HG02798 (cell line): ENCODE measurements at regions not wholly inside any gene's neighbourhood (a gene's known extent, or its start where the extent isn't known, plus 50 kb on each side); places are given as distances from the start of the nearest gene placed in this dataset.
A peak's percentile ranks its signal among the peaks of the same experiment; 100 is the strongest.

Experiments used
- ATAC-seq: cut with Tn5 transposase; IDR thresholded peaks from one replicate; pipeline ENCODE4 v1.9.1; 2021; ENCODE audit warnings: mild to moderate bottlenecking; ENCODE audit not compliant: unreplicated experiment, poor library complexity

DNA sequence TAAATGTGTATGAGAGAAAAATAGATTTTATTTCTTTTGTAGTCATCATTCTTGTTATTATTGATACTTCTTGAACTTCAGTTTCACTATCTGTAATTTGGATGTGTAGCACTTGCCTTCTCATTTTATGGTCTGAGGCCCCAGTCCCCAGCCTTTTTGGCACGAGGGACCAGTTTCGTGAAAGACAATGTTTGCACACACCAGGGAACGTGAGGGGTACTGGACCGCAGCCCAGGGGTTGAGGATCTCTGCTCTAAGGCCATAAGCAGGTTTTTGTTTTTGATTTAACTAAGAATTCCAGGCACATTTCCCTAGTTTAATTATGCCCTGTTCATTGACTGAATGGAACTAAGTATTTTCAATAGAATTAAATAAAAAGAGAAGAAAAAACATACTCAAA is 261.5 kb downstream of the BMP2 start:
- ATAC-seq = no peak

DNA sequence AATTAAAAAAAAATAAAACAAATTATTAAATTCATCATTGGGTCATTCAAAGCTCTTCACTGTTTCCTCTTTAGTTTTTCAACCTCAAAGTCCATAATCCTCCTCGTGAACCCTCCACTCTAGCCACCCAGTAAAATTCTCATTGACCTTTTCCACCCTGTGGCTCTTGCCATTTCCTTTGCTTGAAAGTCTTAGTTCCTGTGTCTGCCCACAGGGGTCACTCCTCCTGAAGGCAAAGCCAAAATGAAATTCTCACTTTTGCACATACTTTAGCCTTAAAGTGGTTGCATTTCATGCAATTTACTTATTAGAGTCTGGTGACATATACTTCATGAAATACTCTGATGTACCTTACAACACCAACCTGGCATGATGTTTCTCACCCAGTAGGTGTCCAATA is 263.7 kb downstream of the BMP2 start:
- ATAC-seq = no peak

DNA sequence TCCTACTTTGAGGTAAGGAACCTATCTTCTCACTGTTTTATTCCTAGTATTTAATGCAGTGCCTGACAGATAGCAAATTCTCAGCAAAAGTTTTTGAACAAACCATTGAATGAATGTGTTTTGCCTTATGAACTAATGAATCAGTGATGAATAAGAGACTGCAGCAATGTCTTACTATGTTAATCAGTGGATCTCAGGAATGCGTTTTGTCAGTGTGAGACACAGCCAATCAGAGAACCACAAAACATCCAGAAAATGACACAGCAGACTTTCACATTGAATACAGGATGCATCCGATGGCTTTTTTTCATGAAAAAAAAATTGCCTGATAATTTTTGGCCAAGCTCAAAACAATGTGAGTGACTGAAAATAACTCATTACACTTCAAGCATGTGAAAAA is 270.5 kb downstream of the BMP2 start:
- no peak for ATAC-seq

DNA sequence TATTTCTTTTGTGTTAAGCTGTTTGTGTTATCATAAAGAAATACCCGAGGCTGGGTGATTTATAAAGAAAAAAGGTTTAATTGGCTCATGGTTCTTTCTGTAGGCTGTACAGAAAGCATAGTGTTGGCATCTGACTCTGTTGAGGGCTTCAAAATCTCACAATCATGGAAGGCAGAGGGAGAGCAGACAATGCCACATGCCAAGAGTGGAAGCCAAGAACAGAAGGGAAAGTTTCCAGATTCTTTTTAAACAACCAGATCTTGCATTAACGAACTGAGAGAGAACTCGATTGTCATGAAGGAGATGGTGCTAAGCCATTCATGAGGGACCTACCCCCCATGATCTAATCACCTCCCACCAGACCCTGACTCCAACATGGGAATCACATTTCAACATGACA is 290.1 kb downstream of the BMP2 start:
- no peak for ATAC-seq

DNA sequence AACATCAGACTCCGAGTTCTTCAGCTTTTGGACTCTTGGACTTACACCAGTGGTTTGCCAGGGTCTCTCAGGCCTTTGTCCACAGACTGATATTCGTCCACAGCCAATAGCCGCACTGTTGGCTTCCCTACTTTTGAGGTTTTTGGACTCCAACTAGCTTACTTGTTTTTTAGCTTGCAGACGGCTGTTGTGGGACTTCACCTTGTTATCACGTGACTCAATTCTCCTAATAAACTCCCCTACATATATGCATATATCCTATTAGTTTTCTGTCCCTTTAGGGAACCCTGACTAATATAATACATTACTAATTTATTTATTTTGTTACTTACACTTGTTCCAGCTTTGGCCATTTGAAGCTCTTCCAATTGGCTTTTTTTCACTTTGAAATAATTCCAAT is 311.3 kb downstream of the BMP2 start:
- ATAC-seq = no peak

DNA sequence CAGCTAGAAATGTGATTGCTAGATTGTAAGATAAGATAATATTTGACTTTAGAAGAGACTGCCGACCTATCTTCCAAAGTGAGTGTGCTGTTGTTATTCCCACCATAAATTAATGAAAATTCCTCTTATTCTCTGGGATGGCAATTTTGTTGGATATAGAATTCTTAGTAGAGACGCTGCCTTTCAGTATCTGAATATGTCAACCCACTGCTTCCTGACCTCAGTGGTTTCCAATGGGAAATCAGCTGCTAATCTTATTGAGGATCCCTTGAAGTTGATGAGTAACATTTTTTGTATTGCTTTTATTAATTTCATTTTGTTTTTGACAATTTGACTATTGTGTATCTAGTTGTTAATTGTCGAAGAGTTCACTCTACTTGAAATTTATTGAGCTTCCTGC is 313.0 kb downstream of the BMP2 start:
- ATAC-seq = no peak

DNA sequence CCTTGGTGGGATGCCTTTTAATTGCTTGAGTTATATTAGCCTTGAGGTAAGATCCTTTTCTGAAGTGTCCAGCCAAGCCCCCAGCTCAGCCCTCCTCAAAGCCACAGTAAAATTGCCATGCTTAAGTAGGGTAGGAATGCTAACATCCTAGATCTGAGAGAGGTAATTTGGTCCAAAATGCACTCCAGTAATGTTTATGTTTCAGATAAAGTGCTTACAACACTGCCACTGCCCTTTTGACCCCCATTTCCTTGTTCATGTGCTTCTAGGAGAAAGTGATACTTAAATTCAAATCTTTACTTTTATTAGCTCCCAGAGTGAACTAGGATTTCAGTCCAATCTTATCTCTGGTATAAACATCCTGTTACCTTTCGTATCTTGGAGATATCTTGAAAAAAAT is 318.0 kb downstream of the BMP2 start:
- no peak for ATAC-seq

DNA sequence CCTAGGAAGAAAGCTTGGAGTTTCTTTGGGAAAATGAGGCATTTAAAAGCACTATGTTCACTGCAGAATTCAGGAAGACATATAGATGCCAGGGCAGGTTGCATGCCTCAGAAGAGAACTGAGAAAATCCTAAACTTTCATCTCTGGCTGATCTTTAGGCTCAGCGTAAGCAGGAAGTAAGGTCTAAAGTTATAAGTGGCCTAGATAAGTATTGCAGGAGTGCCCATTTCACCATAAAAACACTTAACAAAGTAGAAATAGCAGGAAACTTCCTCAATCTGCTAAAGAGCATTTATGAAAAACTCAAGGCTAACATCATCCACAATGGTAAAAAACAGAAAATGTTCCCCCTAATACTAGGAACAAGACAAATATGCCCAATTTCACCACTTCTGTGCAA is 320.3 kb downstream of the BMP2 start:
- ATAC-seq = no peak

DNA sequence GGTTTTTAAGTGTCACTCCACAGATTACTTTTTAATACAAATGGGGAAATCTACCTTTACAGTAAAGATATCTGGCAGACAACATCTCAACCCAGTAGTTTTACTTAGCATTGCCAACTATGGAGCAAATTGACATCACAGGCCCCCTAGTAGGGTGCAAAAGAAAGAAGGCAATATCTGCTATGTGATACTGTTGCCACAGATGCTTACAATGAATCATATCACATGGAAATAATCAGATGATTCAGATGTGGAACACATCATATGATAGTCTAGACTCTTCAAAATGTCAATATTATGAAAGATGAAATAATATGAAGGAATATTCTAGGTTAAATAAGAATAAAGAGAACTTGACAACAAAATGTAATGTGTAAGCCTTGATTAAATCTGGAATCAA is 322.5 kb downstream of the BMP2 start:
- no peak for ATAC-seq

DNA sequence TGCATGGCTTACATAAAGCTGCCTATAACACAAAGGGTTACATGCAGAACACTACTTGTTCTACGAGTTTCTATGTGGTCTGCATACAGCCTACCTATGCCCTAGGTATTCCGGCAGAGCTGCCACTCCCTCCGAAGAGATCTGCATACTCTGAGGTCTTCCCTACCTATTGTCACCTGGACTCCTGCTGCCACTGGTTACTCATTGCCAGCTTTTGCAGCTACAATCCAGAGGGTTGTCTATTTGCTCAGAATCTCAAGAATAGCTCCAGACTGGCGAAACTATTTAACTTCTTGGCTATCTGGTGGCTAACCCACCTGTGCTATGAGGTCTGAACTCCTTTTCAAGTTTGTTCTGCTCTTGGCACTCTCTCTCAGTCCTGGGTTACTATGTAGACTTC is 323.3 kb downstream of the BMP2 start:
- ATAC-seq = no peak

DNA sequence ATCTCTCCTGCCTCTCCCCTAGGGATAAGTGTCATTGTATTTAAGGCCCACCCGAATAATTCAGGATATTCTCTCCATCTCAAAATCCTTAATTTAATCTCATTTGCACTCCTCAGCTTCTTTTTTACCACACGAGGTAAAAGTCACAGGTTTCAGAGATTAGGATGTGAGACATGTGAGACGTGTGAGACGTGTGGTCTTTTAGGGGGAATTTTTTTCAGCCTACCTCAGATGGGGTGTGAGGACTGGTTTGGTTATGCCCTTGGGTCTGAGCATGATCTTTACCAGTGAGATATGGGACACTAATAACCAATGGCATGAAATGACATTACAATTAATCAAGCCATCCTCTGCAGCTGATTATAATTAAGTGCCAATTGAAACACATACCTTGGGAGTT is 324.2 kb downstream of the BMP2 start:
- no peak for ATAC-seq

DNA sequence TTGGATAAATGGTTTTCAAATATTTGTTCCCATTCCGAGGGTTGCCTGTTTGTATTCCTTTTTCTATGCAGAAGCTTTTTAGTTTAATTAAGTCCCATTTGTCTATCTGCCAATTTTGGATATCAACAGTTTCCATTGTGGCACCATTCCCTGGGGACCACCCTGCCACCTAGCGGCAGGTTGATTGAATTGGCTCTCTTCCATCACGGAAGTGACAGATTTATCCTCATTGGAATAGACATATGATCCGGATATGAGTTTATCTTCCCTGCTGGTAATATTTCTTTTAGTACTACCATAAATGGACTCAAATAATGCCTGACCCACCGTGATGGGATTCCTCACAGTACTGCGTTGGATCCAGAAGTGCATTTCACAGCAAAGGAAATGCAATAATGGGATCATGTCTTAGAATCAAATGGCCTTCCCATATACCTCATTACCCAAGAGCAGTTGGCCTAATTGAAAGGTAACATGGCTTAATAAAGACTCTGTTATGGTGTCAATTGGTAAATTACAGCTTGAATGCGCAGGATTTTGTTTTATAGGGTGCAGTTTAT is 327.0 kb downstream of the BMP2 start:
- no peak for ATAC-seq

DNA sequence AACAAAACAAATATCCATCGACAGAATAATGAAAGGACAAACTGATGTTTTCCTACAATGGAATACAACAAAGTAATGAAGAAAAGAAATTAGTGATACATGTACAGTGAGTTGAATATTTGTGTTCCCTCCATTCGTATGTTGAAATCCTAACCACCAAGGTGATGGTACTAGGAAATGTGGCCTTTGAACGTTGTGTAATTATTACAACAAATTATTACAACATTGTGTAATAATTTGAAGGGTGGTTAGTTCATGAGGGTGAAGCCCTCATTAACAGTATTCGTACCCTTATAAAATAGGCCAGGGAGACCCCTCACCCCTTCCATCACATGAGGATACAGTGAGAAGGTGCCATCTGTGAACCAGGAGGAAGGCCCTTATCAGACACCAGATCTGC is 339.4 kb downstream of the BMP2 start:
- ATAC-seq = no peak

DNA sequence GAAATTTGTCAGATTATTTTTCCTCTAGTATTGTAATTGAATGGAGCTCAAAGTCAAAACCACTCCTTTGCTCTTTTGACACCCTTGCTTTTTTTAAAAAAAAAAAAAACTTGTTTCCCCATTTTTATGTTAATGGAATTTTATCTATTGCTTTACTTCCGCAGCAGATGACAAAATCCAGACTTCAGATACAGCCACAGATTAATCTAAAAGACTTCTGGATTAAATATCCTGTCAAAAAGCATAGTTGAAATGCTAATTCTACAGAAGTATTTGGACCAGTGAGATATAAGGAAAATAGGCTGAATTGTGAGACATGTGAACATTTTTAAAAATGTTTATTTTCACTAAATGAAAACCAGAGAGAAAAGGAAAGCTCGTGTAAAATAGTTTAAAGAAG is 341.4 kb downstream of the BMP2 start:
- no peak for ATAC-seq

DNA sequence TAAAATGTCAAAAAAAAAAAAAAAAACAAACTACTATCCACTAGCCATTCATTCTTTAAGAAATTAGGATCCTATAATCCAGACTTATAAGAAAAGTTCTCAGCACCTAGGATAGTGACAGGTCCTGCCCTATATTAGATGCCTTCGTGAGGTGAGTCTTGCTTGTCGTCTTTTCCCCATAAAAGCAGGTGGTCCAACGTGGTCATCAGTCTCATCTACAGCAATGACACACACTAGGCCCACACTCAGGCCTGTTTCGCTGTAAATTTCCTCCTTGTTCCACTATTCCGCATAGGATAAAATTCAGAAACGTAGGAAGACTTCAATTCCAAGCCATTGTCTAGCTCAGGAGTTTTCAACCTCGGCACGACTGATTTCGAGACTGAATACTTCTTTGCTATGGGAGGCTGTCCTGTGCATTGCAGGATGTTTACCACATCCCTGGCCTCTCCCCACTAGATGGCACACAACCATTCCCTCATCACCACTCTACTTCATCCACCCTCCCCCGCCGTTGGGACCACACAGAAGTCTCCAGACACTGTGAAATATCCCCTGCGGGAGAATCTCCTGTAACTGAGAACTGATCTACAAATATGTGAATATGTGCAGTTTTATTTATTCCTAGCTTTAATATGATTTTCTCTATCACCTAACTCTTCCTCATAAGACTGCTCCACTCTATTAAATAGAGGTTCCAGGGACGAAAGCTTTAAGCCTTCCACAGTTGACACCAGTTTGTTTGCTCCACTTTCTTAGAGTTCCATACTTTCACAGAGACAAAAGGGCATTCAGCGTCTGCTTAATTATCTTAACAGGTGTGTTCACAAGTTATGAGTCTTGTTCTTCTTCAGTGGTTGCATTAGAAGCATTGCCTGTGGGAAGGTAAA is 346.3 kb downstream of the BMP2 start:
- peak; percentile 64 for ATAC-seq

DNA sequence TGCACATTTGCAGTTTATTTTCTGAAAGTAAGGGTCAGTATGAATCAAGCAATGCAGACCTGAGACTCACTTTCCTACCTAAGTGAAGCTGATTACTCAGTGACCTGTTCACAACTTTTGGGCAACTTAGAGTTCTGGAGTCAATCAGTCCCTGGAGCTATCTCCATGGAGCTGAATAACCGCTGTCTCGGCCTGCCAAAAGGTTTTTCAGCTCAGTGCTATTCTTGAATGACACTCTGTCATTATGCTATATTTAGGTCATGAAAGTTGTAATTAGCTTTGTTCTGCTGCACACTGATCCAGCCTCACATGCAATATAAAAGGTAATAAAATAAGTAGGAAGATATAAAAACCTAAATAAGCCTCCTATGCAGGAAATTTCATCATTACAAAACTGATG is 356.0 kb downstream of the BMP2 start:
- no peak for ATAC-seq

DNA sequence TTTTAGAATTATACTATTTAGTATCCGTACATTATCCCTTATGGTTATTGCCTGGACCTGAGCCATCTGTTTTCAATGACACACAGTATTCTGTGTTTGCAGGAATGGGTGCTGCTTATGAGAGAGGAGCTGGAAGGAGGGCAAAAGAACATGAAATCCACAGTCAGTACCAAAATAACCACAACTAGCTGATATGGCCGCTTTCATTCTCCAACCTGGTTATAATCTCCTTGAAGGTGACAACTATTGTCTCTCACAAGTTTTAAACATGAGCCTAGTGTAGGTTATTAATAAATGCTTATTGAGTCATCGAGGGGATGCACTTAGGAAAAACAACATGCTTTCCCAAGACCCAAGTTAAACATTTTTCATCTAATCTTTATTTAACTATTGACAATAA is 356.6 kb downstream of the BMP2 start:
- no peak for ATAC-seq

DNA sequence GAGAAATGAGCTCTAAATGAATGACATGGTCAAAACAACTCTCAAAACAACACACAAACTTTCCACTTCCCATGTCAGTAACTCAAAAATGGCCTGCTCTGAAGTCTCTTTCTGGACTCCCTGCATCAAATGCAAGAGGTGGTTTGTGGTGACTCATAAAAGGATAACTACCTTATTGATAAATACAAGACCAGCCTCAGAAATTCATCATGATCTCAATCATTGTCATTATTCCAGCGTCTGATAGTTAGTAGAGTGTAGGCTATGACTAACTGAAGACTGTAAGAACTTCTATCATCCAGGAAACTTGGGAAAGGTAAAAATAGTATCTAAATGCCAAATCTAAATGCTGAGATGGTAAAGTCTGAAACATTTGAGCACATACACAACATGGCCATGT is 369.4 kb downstream of the BMP2 start:
- ATAC-seq = no peak

DNA sequence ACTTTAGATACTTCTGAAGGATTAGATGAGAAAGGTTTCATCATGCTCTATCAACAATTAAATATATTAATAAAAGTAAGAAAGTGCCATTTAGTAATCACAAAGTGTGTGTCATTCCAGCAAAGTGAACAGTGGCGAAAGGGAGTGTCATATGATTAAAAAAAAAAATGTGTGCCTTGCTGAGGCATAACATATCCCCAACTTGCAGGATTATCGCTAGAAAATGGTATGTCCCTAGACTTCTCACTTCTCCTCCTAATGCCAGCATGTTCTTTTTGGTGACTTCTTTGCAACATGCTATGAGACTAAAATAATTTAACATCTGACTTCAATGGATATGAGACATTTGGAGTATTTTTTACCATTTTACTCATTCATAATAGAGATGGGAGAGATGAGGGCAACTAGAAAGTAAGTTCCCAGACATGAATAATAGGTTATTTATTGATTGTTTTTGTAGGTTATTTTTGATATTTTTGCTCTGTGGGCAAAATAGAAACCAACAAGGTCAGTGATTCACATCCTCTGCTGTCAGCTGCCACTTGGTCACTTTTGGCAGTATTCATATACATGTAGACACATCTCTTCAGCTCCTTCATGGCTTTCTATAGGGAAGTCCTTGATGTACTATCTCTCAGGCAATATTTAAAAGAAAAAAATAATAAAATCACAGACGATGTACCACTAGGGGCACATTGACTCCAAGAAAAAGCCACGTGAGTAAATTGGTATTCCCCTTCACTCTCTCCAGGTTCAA is 370.1 kb downstream of the BMP2 start:
- ATAC-seq = peak; percentile 74

DNA sequence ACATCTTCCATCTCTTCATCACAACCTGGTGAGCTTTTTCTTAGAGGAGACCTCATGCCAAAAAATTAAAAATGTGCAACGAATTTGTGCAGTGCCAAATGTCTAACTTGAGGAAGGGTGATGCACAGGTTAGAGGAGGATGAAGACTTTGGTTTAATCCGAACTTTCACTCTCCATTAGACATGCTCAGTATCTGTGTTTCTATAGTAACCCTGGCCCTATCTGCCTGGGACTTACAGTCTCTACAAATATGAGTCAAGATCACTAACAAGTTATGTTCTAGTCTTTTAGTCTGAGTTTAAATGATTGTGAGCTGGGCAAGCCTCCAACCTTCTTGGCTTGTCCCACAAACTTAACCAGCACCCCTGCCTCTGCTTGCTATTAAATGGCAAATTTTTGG is 377.0 kb downstream of the BMP2 start:
- ATAC-seq = no peak

DNA sequence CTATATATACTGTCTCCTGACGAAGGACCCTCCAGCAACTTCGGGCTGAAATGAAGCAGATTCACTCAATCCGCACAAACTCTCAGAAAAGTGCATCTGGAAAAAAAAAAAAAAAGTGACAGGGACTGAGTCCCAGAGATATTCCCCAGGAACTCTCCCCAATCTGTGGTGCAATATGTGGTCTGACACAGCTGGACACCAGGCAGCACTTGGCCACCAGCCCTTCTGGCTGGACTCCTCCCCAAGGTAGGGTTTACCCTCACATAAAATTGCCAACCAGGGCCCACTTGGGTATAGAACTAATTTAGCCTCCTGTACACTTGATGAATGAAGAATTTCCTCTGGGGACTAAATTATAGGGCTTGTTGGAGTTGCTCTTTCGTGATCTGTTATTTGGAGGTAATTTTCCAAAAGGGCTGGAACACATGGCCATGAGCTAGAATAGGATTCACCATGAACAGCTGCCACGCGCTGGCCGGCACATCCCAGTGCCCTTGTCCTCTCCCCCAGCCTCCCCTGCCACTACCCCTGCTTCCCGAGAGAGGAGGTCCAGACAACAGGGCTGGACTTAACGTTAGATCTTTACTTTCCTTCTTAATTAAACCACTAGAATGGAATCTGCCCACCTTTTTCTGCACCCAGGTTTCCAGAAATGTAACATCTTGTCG is 379.2 kb downstream of the BMP2 start:
- no peak for ATAC-seq
